Sigmoid colon (tissue), 4 donors: ENCODE measurements at regions not wholly inside any gene's neighbourhood (a gene's known extent, or its start where the extent isn't known, plus 50 kb on each side); places are given as distances from the start of the nearest gene placed in this dataset.

ENCODE experiments used
- CTCF ChIP-seq, 4 experiments: fragments of 450-650 bp in 3 of 4; fragments of 200-600 bp in 1 of 4; IDR thresholded peaks; one replicate each; pipeline ENCODE4 v1.5.1; 2016 to 2019; ENCODE audit warnings: antibody characterized with exemption in 4 of 4, mild to moderate bottlenecking in 3 of 4, moderate library complexity in 2 of 4
- POLR2A ChIP-seq, 2 donors: fragments of 450-650 bp; IDR thresholded peaks; one replicate each; pipeline ENCODE4 v1.6.1; 2016; ENCODE audit warnings: antibody characterized with exemption in 2 of 2, mild to moderate bottlenecking in 2 of 2, moderate library complexity in 2 of 2
- POLR2AphosphoS5 ChIP-seq, 4 donors: sonication (generic); formaldehyde crosslinking; IDR thresholded peaks; one replicate each; pipeline ENCODE4 v1.6.1; 2017; ENCODE audit warnings: antibody characterized with exemption in 4 of 4

- TF ChIP-seq CTCF (IDR thresholded peaks at IDR 0.05) (no peak), POLR2A (IDR thresholded peaks at IDR 0.05) (no peak), POLR2AphosphoS5 (IDR thresholded peaks at IDR 0.05) (no peak)
These were observed 125.4 kb upstream of the PLCL2 start for GRCh38 chr3:16759227-16759903.
